Suprapubic skin (tissue), 3 donors: ENCODE measurements at regions not wholly inside any gene's neighbourhood (a gene's known extent, or its start where the extent isn't known, plus 50 kb on each side); places are given as distances from the start of the nearest gene placed in this dataset.

Source experiments
- CTCF ChIP-seq, 2 donors: fragments of 200-600 bp in 1 of 2; fragments of 450-650 bp in 1 of 2; sonication (generic) in 1 of 2; IDR thresholded peaks; one replicate each; pipeline ENCODE4 v1.5.1; 2016 to 2019; ENCODE audit warnings: antibody characterized with exemption in 2 of 2, mild to moderate bottlenecking in 1 of 2, moderate library complexity in 1 of 2
- EP300 ChIP-seq: sonication (generic); formaldehyde crosslinking; IDR thresholded peaks from one replicate; pipeline ENCODE4 v1.6.1; 2017; ENCODE audit warnings: antibody characterized with exemption
- POLR2A ChIP-seq, 2 donors: fragments of 450-650 bp; IDR thresholded peaks; one replicate each; pipeline ENCODE4 v1.6.1; 2017; ENCODE audit warnings: antibody characterized with exemption in 2 of 2, mild to moderate bottlenecking in 2 of 2, moderate library complexity in 2 of 2

GRCh38 chr1:58899587-58900271, 115.9 kb upstream of the JUN start:
- TF ChIP-seq CTCF (IDR thresholded peaks at IDR 0.05) (no peak), EP300 (no peak), POLR2A (IDR thresholded peaks at IDR 0.05) (no peak)
